Body of pancreas (tissue), 4 donors: ENCODE measurements at regions not wholly inside any gene's neighbourhood (a gene's known extent, or its start where the extent isn't known, plus 50 kb on each side); places are given as distances from the start of the nearest gene placed in this dataset.

Experiments used
- CTCF ChIP-seq, 7 experiments: fragments of 450-650 bp in 4 of 7; fragments of 200-600 bp in 3 of 7; sonication (generic) in 3 of 7; IDR thresholded peaks; one replicate each; pipeline ENCODE4 v1.5.1; 2016 to 2019; ENCODE audit warnings: antibody characterized with exemption in 7 of 7
- POLR2A ChIP-seq, 3 donors: fragments of 450-650 bp; IDR thresholded peaks; one replicate each; pipeline ENCODE4 v1.6.1; 2016; ENCODE audit warnings: antibody characterized with exemption in 3 of 3, mild to moderate bottlenecking in 2 of 3

- no peak for TF ChIP-seq CTCF (IDR thresholded peaks at IDR 0.05)
- no peak for TF ChIP-seq POLR2A (IDR thresholded peaks at IDR 0.05)
Observed at GRCh38 chr22:27386186-27386585, 415.4 kb downstream of the MN1 start.
